ENCODE measurements at regions not wholly inside any gene's neighbourhood (a gene's known extent, or its start where the extent isn't known, plus 50 kb on each side); places are given as distances from the start of the nearest gene placed in this dataset.

DNA sequence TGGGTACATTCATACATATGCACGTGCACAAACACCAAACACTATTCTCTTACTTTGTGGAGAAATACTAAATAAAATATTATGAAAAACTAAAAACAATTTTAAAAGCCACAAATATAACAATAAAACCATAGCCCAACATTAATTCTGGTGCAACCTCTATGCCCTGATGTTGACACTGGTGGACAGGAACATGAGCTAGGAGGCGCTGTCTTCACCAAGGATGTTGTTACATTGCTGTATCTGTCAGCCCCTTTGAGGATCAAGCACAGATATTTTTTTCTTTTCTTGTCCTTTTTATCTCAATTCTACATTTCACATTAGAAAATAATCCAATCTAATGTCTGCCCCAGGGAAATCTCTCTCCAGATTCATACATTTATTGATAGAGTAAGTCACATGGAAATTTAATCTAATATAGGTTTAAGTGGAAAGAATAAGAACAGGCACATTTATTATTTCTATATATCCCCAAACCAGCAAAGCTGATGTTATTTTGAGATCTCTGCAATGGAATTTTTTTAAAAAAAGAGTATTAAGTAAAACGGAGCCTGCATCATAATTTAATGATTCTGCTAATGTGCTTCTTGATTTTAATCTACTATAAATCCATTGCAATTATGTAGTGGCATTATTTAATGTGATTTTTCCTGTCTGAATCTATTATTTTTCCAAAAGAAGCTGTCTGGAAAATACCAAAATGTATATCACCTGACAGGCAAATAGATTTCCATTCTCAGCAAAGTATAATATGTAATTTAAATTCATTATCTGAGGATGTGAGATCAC lies 716.5 kb downstream of the MTRR start:
- H3K4me3 ChIP-seq, result no peak overlapping the region
- no peaks in the 10 kb centered on the region for H3K9me3 ChIP-seq
- TF ChIP-seq, protein P1, sequence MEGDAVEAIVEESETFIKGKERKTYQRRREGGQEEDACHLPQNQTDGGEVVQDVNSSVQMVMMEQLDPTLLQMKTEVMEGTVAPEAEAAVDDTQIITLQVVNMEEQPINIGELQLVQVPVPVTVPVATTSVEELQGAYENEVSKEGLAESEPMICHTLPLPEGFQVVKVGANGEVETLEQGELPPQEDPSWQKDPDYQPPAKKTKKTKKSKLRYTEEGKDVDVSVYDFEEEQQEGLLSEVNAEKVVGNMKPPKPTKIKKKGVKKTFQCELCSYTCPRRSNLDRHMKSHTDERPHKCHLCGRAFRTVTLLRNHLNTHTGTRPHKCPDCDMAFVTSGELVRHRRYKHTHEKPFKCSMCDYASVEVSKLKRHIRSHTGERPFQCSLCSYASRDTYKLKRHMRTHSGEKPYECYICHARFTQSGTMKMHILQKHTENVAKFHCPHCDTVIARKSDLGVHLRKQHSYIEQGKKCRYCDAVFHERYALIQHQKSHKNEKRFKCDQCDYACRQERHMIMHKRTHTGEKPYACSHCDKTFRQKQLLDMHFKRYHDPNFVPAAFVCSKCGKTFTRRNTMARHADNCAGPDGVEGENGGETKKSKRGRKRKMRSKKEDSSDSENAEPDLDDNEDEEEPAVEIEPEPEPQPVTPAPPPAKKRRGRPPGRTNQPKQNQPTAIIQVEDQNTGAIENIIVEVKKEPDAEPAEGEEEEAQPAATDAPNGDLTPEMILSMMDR (IDR thresholded peaks at IDR 0.05), result no peak
- ATAC-seq (no peak), DNase-seq (peak in 1 of 3 donors; percentile 5)
- H3K4me1 ChIP-seq (ENCODE audit: low read depth), result no peaks in the 10 kb centered on the region
- H3K36me3 ChIP-seq (ENCODE audit: low read depth), result no peaks in the 10 kb centered on the region
- intact Hi-C loops (cut with DNase I, micrococcal nuclease), result no loop called here

DNA sequence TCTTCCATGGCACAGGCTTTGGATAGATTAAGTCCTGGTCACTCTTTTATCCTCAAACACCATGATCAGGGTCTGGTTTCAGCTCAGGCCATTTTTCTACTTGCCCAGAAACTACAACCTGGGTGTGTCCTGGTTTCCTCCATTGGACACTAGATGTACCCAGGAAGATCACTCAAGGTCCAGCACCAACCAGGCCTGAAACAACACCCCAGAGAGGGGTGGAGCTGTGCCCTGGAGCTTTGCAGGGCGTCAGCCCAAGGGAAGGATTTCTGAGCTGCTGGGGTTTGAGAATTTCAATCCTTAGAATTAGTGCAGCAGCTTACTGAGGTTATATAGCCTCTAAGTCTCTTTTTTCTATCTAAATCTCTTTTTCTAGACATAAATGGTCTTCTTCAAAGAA lies 722.0 kb downstream of the MTRR start:
- no peaks in the 10 kb centered on the region for H3K36me3 ChIP-seq (ENCODE audit: low read depth)
- H3K4me3 ChIP-seq, result no peak overlapping the region
- intact Hi-C loops (cut with DNase I, micrococcal nuclease), result no loop called here
- DNase-seq (no peak), ATAC-seq (no peak)
- no peaks in the 10 kb centered on the region for H3K4me1 ChIP-seq (ENCODE audit: low read depth)
- TF ChIP-seq, protein P1 (IDR thresholded peaks at IDR 0.05), result no peak
- no peaks in the 10 kb centered on the region for H3K9me3 ChIP-seq

DNA sequence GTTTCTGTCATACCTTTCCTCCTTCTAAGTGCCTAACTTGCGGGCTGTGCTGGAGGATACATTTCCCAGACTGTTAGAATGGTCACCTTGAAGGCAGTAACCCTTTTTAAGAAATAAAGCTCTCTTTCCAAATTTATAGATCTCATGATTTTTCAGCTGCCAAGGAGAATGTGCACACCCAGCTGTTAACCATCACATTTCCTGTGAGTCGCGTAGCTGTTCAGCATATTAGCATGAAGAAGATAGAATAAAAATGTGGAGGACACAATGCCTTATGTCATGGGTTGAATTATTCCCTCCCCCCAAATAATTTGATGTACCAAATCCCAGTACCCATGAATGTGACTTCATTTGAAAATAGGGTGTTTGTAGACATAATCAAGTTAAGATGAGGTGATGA lies 729.4 kb downstream of the MTRR start:
- Histone ChIP-seq H3K4me1 (ENCODE audit: low read depth) (no peaks in the 10 kb centered on the region), H3K9me3 (no peaks in the 10 kb centered on the region), H3K36me3 (ENCODE audit: low read depth) (no peaks in the 10 kb centered on the region), H3K4me3 (no peak overlapping the region)
- no peak for ATAC-seq
- intact Hi-C loops (cut with DNase I, micrococcal nuclease), result no loop called here
- TF ChIP-seq, protein P1 (IDR thresholded peaks at IDR 0.05), result no peak
- no peak for DNase-seq

GRCh38 chr5:8598996-8599395 lies 730.0 kb downstream of the MTRR start:
- intact Hi-C loops (cut with DNase I, micrococcal nuclease), result no loop called here
- ATAC-seq (no peak), DNase-seq (no peak)
- TF ChIP-seq, protein P1 (IDR thresholded peaks at IDR 0.05), result no peak
- Histone ChIP-seq H3K4me3 (no peak overlapping the region), H3K9me3 (no peaks in the 10 kb centered on the region), H3K4me1 (ENCODE audit: low read depth) (no peaks in the 10 kb centered on the region), H3K36me3 (ENCODE audit: low read depth) (no peaks in the 10 kb centered on the region)

DNA sequence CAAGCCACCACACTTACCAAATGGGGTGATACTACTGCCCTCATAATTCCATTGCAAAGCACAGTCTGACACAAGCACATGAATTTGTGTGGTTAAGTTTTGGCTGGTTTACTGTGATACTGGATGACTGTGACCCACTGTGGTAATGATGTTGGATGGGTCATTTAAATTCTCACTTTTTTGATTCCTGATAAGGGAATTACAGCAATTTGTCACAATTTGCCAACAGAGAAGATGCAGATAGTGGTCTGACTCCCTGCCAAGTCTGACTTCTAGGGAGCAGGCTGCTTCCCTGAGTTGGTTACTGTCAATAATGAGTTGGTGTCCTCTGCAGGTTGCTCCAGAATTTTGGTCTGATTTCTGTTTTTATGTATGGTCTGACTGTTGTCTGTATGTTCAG lies 731.9 kb downstream of the MTRR start:
- H3K4me3 ChIP-seq, result no peak overlapping the region
- H3K4me1 ChIP-seq (ENCODE audit: low read depth), result no peaks in the 10 kb centered on the region
- ATAC-seq (no peak), DNase-seq (no peak)
- intact Hi-C loops (cut with DNase I, micrococcal nuclease), result no loop called here
- TF ChIP-seq, protein P1 (IDR thresholded peaks at IDR 0.05), result no peak
- H3K36me3 ChIP-seq (ENCODE audit: low read depth), result no peaks in the 10 kb centered on the region
- H3K9me3 ChIP-seq, result no peaks in the 10 kb centered on the region

Data from mucosa of descending colon (tissue), 3 donors.